ENCODE measurements at regions not wholly inside any gene's neighbourhood (a gene's known extent, or its start where the extent isn't known, plus 50 kb on each side); places are given as distances from the start of the nearest gene placed in this dataset.

- Histone ChIP-seq H3K4me3 (no peak overlapping the region), H3K27me3 (no peaks in the 10 kb centered on the region), H3K27ac (no peak overlapping the region), H3K9me3 (no peaks in the 10 kb centered on the region), H3K4me1 (no peaks in the 10 kb centered on the region), H3K36me3 (no peaks in the 10 kb centered on the region)
- ATAC-seq (ENCODE audit: low FRiP score in 2 of 2) (no peak), DNase-seq (no peak)
- no peak for TF ChIP-seq CTCF (IDR thresholded peaks at IDR 0.05)
- TF ChIP-seq POLR2AphosphoS5 (IDR thresholded peaks at IDR 0.05) = no peak
- no peak for TF ChIP-seq EP300 (IDR thresholded peaks at IDR 0.05)
- no peak for TF ChIP-seq POLR2A (IDR thresholded peaks at IDR 0.05)
- 38 to 49% methylated on average over 1 of the region's 1 CpG for WGBS, 2 donors
These were observed 73.0 kb upstream of the NR4A3 start for GRCh38 chr9:99748676-99749075.

GRCh38 chr9:99749641-99750040 lies 72.0 kb upstream of the NR4A3 start:
- no peak for ATAC-seq (ENCODE audit: low FRiP score in 2 of 2)
- TF ChIP-seq POLR2AphosphoS5 (IDR thresholded peaks at IDR 0.05) = no peak
- TF ChIP-seq POLR2A (IDR thresholded peaks at IDR 0.05) = no peak
- no peak for TF ChIP-seq CTCF (IDR thresholded peaks at IDR 0.05)
- no peak for TF ChIP-seq EP300 (IDR thresholded peaks at IDR 0.05)
- Histone ChIP-seq H3K36me3 (no peaks in the 10 kb centered on the region), H3K27me3 (no peaks in the 10 kb centered on the region), H3K9me3 (no peaks in the 10 kb centered on the region), H3K4me3 (no peak overlapping the region), H3K27ac (no peak overlapping the region), H3K4me1 (no peaks in the 10 kb centered on the region)
- 90 to 93% methylated on average over 5 of the region's 5 CpGs for WGBS, 2 donors
- DNase-seq = no peak

GRCh38 chr9:99750526-99750925 lies 71.2 kb upstream of the NR4A3 start:
- Histone ChIP-seq H3K9me3 (no peaks in the 10 kb centered on the region), H3K27ac (no peak overlapping the region), H3K4me1 (no peaks in the 10 kb centered on the region), H3K4me3 (no peak overlapping the region), H3K27me3 (no peaks in the 10 kb centered on the region), H3K36me3 (no peaks in the 10 kb centered on the region)
- ATAC-seq (ENCODE audit: low FRiP score in 2 of 2) (no peak), DNase-seq (no peak)
- WGBS, 2 donors = 92 to 94% methylated on average over 6 of the region's 6 CpGs
- no peak for TF ChIP-seq CTCF (IDR thresholded peaks at IDR 0.05)
- TF ChIP-seq POLR2AphosphoS5 (IDR thresholded peaks at IDR 0.05) = no peak
- no peak for TF ChIP-seq EP300 (IDR thresholded peaks at IDR 0.05)
- TF ChIP-seq POLR2A (IDR thresholded peaks at IDR 0.05) = no peak

- Histone ChIP-seq H3K27me3 (no peaks in the 10 kb centered on the region), H3K9me3 (no peaks in the 10 kb centered on the region), H3K4me1 (no peaks in the 10 kb centered on the region), H3K4me3 (no peak overlapping the region), H3K36me3 (no peaks in the 10 kb centered on the region), H3K27ac (no peak overlapping the region)
- TF ChIP-seq CTCF (IDR thresholded peaks at IDR 0.05) (no peak), EP300 (IDR thresholded peaks at IDR 0.05) (no peak), POLR2A (IDR thresholded peaks at IDR 0.05) (no peak), POLR2AphosphoS5 (IDR thresholded peaks at IDR 0.05) (no peak)
- 75 to 76% methylated on average over 4 of the region's 4 CpGs for WGBS, 2 donors
- ATAC-seq (ENCODE audit: low FRiP score in 2 of 2) = no peak
- DNase-seq = no peak
These were observed 69.1 kb upstream of the NR4A3 start for GRCh38 chr9:99752417-99753109.

GRCh38 chr9:99753436-99753835 lies 68.2 kb upstream of the NR4A3 start:
- no peak overlapping the region for H3K27ac ChIP-seq
- WGBS, 2 donors = 85 to 92% methylated on average over 1 of the region's 1 CpG
- H3K36me3 ChIP-seq = no peaks in the 10 kb centered on the region
- H3K9me3 ChIP-seq = no peaks in the 10 kb centered on the region
- H3K27me3 ChIP-seq = no peaks in the 10 kb centered on the region
- H3K4me3 ChIP-seq = no peak overlapping the region
- DNase-seq = no peak
- H3K4me1 ChIP-seq = no peaks in the 10 kb centered on the region
- TF ChIP-seq EP300 (IDR thresholded peaks at IDR 0.05) (no peak), CTCF (IDR thresholded peaks at IDR 0.05) (no peak), POLR2A (IDR thresholded peaks at IDR 0.05) (no peak), POLR2AphosphoS5 (IDR thresholded peaks at IDR 0.05) (no peak)
- ATAC-seq (ENCODE audit: low FRiP score in 2 of 2) = no peak

Measured in upper lobe of left lung (tissue), 6 donors.